HT-29 (cell line): ENCODE measurements at regions not wholly inside any gene's neighbourhood (a gene's known extent, or its start where the extent isn't known, plus 50 kb on each side); places are given as distances from the start of the nearest gene placed in this dataset.

Experiments
- DNase-seq: peaks from one replicate; pipeline ENCODE4 v3.0.0-alpha.2; 2015; ENCODE audit warnings: low spot score

DNA sequence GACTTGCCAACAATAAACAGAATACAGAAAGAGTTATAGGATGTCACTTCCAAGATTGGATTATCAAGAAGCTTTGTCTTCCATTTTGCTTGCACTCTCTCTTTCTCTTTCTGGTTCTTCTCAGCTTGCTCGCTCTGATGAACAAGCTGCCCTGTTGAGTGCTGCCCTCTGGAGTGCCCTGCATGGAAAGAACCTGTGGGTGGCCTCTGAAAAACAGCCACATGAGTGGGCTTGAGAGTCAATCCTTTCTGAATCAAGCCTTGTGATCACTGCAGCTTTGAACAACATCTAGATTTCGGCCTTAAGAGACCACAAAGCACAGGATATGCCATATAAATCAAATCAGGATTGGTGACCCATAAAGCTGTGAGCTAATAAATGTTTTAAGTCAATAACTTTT, 185.1 kb downstream of the KIF2B start:
- DNase-seq = no peak

DNA sequence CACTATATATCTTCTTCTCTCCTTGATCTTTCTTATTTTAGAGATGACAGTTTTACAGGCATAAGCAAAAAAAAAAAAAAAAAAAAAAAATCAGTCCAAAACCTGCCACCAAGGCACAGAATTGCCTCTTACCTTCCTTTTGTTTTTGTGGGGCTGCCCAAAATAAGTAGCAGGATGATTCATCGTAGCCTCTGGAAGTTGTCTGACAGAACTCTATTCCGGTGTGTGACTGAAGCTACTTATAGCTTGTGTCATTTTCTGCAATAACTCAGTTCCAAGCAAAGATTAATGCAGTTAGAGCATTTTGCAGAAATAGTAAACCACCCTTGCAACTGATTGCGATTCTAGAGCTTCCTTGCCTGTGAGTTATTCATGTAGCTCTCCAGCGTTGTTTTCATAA, 186.8 kb downstream of the KIF2B start:
- no peak for DNase-seq

DNA sequence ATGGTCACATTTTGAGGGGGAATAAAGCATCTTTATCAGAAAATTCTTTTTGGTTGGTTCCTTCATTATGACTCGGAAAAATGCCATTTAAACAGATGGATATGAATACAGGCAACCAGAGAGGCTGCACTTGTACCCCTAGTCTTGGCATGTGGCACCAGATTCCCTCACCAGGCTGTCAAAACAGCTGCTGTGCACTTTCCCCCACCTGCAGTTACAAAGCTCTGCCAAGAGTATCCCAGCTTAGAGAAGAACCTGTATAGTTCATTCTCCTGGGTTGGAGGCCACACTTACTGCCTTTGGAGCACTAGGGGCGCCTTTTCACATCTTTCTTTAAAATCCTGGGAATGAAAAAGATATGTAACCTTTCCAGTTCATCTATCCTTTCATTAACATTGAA, 190.3 kb downstream of the KIF2B start:
- DNase-seq = no peak

DNA sequence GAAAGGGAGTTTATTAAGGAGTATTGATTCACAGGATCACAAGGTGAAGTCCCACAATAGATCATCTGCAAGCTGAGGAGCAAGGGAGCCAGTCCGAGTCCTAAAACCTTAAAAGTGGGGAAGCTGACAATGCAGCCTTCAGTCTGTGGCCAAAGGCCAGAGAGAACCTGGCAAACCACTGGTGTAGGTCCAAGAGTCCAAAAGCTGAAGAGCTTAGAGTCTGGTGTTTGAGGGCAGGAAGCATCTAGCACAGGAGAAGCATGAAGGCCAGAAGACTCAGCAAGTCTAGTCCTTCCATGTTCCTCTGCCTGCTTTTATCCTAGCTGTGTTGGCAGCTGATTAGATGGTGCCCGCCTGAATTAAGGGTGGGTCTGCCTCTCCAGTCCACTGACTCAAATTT, 193.0 kb downstream of the KIF2B start:
- DNase-seq = no peak

GRCh38 chr17:54021418-54021817, 198.7 kb downstream of the KIF2B start:
- DNase-seq = no peak

GRCh38 chr17:54028986-54029580, 206.4 kb downstream of the KIF2B start:
- no peak for DNase-seq

GRCh38 chr17:54029986-54030385, 207.3 kb downstream of the KIF2B start:
- no peak for DNase-seq

GRCh38 chr17:54046570-54046969, 223.8 kb downstream of the KIF2B start:
- no peak for DNase-seq

GRCh38 chr17:54063639-54064038, 240.9 kb downstream of the KIF2B start:
- no peak for DNase-seq

- no peak for DNase-seq
Measured at GRCh38 chr17:54085020-54085419, 262.3 kb downstream of the KIF2B start.

- DNase-seq = no peak
Measured at GRCh38 chr17:54085934-54086333, 263.2 kb downstream of the KIF2B start.

- no peak for DNase-seq
Measured at GRCh38 chr17:54096216-54096615, 273.5 kb downstream of the KIF2B start.

- no peak for DNase-seq
Measured at GRCh38 chr17:54099221-54099620, 276.5 kb downstream of the KIF2B start.

DNA sequence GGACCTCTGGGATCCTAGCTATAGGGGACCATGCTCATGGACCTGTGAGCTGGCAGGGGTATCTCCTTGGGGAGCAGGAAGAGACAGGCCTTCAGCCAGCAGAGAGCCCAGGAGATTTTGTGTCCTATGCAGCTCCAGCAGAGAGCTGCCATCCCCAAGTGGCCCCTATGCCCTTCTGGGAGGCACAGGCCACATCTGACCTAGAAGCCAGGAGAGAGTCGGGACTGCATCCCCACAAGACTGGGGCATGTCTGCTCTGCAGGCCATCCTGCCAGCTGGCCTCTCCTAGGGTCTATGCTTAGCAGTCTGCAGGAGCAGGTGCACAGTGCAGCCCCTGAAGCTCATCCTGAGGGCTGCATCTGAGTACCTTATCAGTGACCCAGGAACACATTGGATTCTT, 279.5 kb downstream of the KIF2B start:
- no peak for DNase-seq

GRCh38 chr17:54111576-54111975, 288.8 kb downstream of the KIF2B start:
- DNase-seq = no peak

DNA sequence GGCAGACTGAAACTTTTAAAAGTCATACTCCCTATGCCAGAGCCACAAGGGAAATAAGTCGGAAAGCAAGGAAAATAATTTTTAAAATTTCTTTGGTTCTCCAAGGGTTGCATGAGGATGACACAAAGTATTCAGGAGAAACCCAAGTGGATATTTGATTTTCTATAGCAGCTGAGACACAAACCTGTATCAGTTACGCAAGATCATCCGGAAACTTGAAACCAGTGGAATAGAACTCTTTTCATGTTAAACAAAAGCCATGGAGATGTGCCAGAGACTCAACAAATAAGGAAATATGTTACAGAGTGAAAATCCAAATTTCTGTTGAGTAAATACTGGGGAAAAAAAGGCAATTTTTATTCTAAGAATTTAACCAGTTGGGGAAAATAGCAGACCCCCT, 294.7 kb downstream of the KIF2B start:
- DNase-seq = no peak

DNA sequence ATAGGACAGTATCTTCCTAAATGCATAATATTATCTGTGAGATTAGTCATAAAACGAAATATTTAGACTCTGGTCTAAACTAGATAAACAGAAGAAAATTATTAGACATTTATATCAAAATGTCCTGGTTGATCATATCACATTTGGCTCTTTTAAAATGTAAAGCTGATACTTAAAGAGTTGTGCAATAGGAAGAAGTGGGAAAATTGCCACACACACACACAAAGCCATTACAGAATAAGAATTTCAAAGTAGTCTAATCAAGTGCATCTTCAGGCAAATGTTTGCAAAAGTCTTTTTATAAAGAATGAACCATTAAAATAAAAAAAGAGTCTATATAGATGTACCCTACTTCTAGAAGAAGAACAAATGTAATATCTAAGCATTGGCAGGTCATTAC, 301.7 kb downstream of the KIF2B start:
- DNase-seq = no peak

GRCh38 chr17:54153423-54153822, 330.7 kb downstream of the KIF2B start:
- DNase-seq = no peak

- DNase-seq = no peak
Measured at GRCh38 chr17:54157542-54157941, 334.8 kb downstream of the KIF2B start.

DNA sequence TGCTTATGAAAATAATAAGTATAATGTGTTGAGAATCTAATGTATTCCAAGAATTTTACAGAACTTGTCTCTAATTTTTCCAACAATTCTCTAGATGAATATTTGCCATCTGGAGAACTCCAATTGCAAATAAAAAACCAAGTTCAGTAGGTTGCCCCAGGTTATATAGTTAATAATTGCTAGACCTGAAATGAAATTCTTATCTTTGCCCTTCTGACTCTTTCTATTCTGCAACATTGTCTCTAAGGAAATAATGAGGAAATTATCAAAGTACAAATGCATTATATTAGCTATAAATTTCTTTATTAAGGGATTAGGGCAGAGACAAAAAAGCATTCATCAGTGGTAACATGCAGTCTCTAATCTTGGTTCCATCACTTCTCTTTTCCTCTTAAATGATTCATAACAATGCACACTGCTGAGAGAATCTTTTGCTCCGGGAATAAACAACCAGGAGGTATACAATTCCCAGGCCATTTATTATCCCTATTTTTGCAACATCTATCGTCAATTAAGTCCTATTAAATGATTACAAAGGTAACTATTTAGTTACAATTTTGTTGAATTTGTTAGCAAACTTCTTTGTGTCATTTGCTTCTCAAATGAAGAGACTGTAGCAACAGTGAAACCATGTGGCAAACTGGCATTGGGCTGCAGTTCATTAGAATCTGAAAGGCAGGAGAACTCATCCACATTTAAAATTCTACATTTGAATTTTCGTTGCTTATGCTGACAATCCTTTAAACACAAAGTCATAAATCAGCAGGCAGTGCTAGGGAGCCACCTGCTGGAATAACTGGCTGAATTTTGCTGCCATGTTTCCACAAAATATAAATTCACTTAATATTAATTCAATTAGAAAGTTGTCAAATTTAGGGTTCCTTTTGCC, 349.6 kb downstream of the KIF2B start:
- DNase-seq = peak; percentile 41

DNA sequence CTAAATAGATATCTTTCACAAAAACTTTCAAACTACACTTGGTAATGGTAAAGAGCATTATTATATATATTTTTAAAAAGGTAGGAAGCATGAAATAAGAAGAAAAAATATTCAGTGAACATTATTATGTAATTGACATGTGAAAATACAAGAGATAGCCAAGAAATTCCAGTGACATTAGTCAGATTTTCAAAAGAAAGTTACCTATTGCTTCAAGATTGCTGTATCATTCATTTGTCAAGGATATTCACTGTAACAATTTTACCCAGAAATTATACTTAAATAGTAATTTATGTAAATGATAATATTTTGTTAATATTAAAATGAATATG, 350.2 kb downstream of the KIF2B start:
- no peak for DNase-seq

DNA sequence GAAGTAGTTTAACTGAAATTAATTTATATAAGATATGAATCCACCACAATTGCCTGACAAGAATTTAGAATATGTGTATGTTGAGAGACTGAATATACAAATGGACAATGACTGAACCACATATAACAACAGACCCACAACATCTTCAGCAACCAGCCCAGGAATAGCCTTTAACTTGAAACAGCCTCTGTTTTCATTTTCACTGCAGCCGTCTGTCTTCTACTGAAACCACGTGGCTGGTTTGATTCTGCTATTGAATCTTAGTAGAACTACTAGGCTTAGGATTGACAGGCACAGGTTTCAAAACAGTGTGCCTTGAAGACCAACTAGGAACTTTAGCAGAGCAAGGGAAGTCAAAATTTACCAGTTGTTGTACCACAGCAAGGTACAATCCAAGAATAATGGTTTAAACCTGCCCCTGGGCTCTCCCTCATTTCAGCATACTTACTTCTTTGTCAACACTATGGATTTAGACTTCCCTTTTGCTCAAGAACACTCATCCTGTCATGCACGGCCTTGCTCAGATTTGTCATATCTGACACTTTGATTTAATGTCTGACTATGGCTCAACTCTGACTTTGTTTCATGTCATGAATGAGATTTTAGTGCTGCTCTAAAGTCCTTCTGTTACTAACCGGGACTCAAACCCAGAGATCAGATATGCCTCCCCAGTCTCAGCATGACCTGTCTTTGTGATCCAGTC, 355.0 kb downstream of the KIF2B start:
- DNase-seq = no peak

GRCh38 chr17:54180950-54181349, 358.2 kb downstream of the KIF2B start:
- no peak for DNase-seq
